Activated naive CD4-positive, alpha-beta T cell treated with anti-CD3 and anti-CD28 coated beads, Interleukin-2, amount 10 ng/mL, durations not matched to agents 7 days and 5 days (primary cell): ENCODE measurements at regions not wholly inside any gene's neighbourhood (a gene's known extent, or its start where the extent isn't known, plus 50 kb on each side); places are given as distances from the start of the nearest gene placed in this dataset.
"Not testable (repeated sequence)": the region's sequence is repeated elsewhere in the genome, so short reads cannot be mapped to it uniquely, and the experiment has no call there.

ENCODE experiments used
- CTCF ChIA-PET: fragments of 350-600 bp; sonication (Branson Sonifier 250); formaldehyde crosslinking; loops from one replicate; lab custom pipeline; 2021; ENCODE audit warnings: antibody characterized with exemption; lab: Charles Lee
- DNase-seq: peaks from one replicate; pipeline ENCODE4 v3.0.0-alpha.2; 2020
- H3K27ac Mint-ChIP-seq: one replicate; pipeline ENCODE4 v1.8.0; 2021; ENCODE audit warnings: mild to moderate bottlenecking, moderate library complexity, mixed read lengths
- H3K27me3 Mint-ChIP-seq: one replicate; pipeline ENCODE4 v1.8.0; 2021; ENCODE audit warnings: mild to moderate bottlenecking, mixed read lengths
- H3K36me3 Mint-ChIP-seq: one replicate; pipeline ENCODE4 v1.8.0; 2021; ENCODE audit warnings: mixed read lengths
- H3K4me1 Mint-ChIP-seq: one replicate; pipeline ENCODE4 v1.8.0; 2021; ENCODE audit warnings: mixed read lengths
- H3K4me3 Mint-ChIP-seq: one replicate; pipeline ENCODE4 v1.8.0; 2021; ENCODE audit warnings: mild to moderate bottlenecking, moderate library complexity, mixed read lengths
- H3K9me3 Mint-ChIP-seq: one replicate; pipeline ENCODE4 v1.8.0; 2021; ENCODE audit warnings: mixed read lengths

DNA sequence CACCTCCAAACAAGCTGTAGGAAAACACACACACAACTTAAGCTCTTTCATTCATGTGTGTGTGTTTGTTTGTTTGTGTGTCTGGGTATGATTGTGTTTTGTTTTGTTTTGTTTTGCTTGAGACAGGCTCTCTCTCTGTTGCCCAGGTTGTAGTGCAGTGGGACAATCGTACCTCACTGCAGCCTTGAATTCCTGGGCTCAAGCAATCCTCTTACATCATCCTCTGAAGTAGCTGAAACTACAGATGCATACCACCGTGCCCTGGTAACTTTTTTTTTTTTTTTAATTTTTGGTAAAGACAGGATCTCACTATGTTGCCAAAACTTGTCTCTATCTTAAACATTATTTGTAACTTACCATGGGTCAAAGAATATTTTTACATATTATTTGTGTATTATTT lies 431.7 kb downstream of the SLITRK1 start:
- H3K27ac Mint-ChIP-seq: no peak overlapping the region
- CTCF ChIA-PET: no interaction called here

DNA sequence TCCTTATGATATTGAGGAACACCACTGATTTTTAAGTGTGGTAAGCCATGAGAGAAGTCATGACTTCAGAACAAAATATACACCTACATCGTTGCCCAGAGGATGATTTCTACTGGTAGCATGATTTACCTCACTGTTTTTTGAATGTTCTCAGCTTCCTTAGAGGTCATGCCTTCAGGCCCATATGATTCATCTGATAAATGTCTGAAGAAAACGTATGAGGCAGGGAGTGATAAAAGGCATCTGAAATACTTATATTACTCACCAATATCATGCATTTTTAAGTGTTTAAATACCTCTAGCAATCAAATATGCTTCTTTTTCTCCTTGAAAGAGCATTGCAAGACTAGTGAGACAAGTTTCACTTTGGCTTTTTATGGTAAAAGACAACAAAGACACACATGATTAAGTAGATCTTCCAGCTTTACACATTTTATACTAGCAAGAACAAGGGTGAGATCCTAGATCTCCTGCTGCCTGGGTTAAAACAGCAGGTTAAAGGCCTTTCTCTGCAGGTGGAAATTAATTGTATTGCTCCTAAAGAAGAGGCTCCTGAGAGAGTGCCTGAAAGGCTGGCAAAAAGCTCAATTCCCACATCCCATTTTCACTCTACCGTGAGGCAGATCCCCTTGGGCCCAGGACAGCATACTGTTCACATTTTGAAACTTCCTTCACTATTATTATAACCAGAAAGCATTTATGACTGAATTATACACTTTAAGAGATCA lies 432.4 kb downstream of the SLITRK1 start:
- Mint-ChIP-seq H3K4me1 (no peaks in the 10 kb centered on the region), H3K36me3 (no peaks in the 10 kb centered on the region), H3K4me3 (no peak overlapping the region), H3K27me3 (no peaks in the 10 kb centered on the region), H3K27ac (no peak overlapping the region), H3K9me3 (peaks cover 4% of the 10 kb centered on the region)
- DNase-seq: no peak
- CTCF ChIA-PET: no interaction called here

More for the DNA sequence above, 431.7 kb downstream of the SLITRK1 start:
- Mint-ChIP-seq H3K4me1 (no peaks in the 10 kb centered on the region), H3K36me3 (no peaks in the 10 kb centered on the region), H3K4me3 (no peak overlapping the region), H3K27me3 (no peaks in the 10 kb centered on the region), H3K9me3 (peaks cover 4% of the 10 kb centered on the region)
- DNase-seq: no peak

DNA sequence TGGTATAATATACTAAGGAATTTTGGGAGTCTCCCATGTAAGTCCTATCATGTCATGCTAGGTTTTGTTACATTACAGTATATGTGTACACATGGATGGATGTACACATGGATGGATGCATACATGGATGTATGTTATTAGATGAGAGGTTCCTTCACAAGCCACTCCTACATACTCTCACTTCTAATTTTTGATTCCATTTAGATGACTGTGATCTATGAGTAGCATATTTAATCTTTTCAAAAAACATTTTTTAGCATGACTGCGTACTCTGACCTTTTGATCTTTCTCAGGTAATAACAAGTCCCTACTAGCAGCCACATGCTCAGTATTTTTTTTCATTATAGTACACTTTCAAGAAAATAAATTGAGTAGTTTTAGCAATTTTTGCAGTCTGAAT lies 441.8 kb downstream of the SLITRK1 start:
- Mint-ChIP-seq H3K27me3 (no peaks in the 10 kb centered on the region), H3K27ac (no peak overlapping the region), H3K36me3 (no peaks in the 10 kb centered on the region), H3K4me1 (no peaks in the 10 kb centered on the region), H3K9me3 (peaks cover 18% of the 10 kb centered on the region), H3K4me3 (no peak overlapping the region)
- DNase-seq: no peak
- CTCF ChIA-PET: no interaction called here

DNA sequence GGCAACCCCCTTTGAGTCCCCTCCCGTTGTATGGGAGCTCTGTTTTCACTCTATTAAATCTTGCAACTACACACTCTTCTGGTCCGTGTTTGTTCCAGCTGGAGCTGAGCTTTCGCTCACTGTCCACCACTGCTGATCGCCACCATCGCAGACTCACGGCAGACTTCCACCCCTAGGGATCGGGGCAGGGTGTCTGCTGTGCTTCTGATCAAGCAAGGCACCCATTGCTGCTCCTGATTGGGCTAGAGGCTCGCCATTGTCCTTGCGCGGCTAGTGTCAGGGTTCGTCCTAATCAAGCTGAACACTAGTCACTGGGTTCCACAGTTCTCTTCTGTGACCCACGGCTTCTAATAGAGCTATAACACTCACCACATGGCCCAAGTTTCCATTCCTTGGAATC lies 442.8 kb downstream of the SLITRK1 start:
- H3K27me3 Mint-ChIP-seq, H3K4me1 Mint-ChIP-seq, DNase-seq, H3K27ac Mint-ChIP-seq, H3K36me3 Mint-ChIP-seq, H3K4me3 Mint-ChIP-seq, CTCF ChIA-PET: not testable (repeated sequence)
- peaks cover 18% of the 10 kb centered on the region for H3K9me3 Mint-ChIP-seq

DNA sequence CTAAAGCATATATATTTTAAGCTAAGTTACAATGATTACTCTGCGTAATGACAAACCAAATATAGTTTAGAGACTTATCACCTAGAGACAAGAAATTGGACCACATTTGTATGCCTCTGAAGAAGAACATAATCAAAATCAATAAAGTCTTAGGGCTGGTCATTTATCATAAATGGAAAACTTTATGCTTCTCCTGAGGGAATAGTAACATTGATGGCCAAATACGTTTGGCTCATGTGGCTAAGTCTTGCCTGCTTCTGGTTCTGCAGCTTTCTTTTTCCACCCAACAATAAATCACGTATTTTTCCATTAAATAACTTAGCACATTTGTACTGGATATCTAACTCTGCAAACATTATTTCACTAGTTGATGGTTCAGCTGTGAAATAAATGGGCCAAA lies 458.4 kb downstream of the SLITRK1 start:
- no peaks in the 10 kb centered on the region for H3K4me1 Mint-ChIP-seq
- DNase-seq: no peak
- no peaks in the 10 kb centered on the region for H3K27me3 Mint-ChIP-seq
- H3K9me3 Mint-ChIP-seq: peaks cover 2% of the 10 kb centered on the region
- no peaks in the 10 kb centered on the region for H3K36me3 Mint-ChIP-seq
- H3K27ac Mint-ChIP-seq: no peak overlapping the region
- H3K4me3 Mint-ChIP-seq: no peak overlapping the region
- CTCF ChIA-PET: no interaction called here

DNA sequence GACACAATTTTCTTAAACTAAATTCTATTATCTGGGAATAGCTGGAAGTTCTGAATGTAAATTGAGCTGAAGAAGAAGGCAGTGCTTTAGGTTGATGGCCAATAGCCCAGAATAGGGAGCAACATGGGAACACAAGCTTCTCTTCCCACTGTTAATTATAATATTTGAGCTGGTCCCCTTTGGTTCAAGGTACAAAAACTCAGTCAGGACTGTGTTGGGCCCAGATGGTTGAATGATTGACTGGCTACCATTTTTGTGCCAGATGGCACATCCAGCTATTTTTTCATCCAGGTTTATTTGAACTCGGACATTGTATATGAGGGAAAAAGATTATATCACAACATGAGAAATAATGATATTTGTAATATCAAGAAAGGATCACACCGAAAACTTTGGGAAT lies 458.9 kb downstream of the SLITRK1 start:
- H3K9me3 Mint-ChIP-seq: peaks cover 2% of the 10 kb centered on the region
- no peak overlapping the region for H3K4me3 Mint-ChIP-seq
- H3K27me3 Mint-ChIP-seq: no peaks in the 10 kb centered on the region
- H3K36me3 Mint-ChIP-seq: no peaks in the 10 kb centered on the region
- H3K27ac Mint-ChIP-seq: no peak overlapping the region
- DNase-seq: no peak
- CTCF ChIA-PET: no interaction called here
- H3K4me1 Mint-ChIP-seq: no peaks in the 10 kb centered on the region

DNA sequence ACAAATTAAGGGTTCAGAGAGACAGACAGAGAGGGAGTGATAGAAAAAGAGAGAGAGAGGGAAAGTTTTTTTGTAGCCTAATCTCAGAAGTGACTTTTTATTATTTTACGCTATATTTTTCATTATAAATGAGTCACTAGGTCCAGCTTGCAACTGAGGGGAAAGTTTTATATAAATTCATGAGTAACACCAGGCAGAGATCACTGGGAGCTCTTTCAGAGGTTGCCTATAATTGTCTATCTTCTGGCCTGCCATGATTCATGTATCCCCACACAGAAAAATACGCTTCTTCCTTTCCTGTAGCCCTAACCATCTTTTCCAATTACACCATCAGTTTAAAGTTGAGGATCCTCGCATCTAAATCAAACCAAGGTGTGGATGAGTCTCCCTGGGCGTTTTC lies 467.9 kb downstream of the SLITRK1 start:
- CTCF ChIA-PET: no interaction called here
- Mint-ChIP-seq H3K4me1 (no peaks in the 10 kb centered on the region), H3K27ac (no peak overlapping the region), H3K27me3 (no peaks in the 10 kb centered on the region), H3K4me3 (no peak overlapping the region), H3K9me3 (peaks cover 6% of the 10 kb centered on the region), H3K36me3 (no peaks in the 10 kb centered on the region)
- DNase-seq: no peak

DNA sequence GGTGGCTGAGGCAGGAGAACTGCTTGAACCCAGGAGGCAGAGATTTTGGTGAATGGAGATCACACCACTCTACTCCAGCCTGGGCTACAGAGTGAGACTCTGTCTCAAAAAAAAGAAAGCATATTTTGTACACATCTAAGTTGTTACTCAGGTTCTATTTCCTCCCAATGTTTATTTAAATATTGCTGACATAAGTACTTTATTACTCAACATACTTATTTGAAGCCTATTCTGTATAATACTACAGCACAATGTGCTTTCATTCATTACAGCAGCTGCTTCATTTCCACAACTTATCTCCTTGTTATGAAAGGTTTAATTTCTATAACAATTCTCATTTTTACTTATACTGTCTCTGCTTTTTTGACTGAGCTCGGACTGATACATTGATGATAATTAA lies 495.7 kb downstream of the SLITRK1 start:
- H3K4me3 Mint-ChIP-seq: no peak overlapping the region
- H3K27ac Mint-ChIP-seq: no peak overlapping the region
- H3K27me3 Mint-ChIP-seq: no peaks in the 10 kb centered on the region
- peaks cover 4% of the 10 kb centered on the region for H3K9me3 Mint-ChIP-seq
- no peak for DNase-seq
- no peaks in the 10 kb centered on the region for H3K36me3 Mint-ChIP-seq
- H3K4me1 Mint-ChIP-seq: no peaks in the 10 kb centered on the region
- CTCF ChIA-PET: no interaction called here

DNA sequence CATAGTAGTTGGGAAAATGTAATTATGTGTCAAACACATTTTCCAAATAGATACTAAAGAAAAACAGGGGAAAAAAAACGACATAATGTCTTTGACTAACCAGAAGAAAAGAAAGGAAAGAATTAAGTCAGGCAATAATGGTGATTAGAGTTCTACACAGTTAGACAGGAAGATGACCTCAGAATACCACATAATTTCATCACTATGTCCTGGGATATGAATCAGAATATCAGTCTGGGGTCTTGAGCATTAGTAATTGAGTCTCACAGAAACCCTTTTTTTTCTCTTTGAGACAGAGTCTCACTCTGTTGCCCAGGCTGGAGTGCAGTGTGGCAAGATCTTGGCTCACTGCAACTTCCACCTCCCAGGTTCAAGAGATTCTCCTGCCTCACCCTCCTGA lies 503.4 kb downstream of the SLITRK1 start:
- Mint-ChIP-seq H3K27me3 (no peaks in the 10 kb centered on the region), H3K4me1 (no peaks in the 10 kb centered on the region), H3K27ac (no peak overlapping the region), H3K36me3 (no peaks in the 10 kb centered on the region), H3K9me3 (peaks cover 2% of the 10 kb centered on the region), H3K4me3 (no peak overlapping the region)
- DNase-seq: no peak
- CTCF ChIA-PET: no interaction called here

DNA sequence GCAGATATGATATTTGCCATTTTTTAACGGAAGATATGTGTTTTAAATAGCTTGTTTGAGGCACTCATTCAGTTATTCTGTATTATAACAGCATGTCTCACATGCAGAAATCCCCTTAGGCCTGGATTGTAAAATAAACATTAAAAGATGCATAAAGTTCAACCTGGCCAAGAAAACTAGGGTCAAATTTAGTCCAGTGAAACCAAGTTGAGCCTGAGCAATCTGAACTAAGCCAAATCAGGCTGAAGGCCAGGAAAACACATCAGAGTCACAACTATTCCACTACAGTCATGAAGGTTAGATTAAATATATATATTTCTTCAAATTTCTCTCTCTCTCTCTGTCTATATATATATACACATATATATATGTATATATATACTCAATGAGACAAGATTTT lies 504.8 kb downstream of the SLITRK1 start:
- H3K4me3 Mint-ChIP-seq: no peak overlapping the region
- H3K27ac Mint-ChIP-seq: no peak overlapping the region
- H3K4me1 Mint-ChIP-seq: no peaks in the 10 kb centered on the region
- CTCF ChIA-PET: no interaction called here
- no peak for DNase-seq
- no peaks in the 10 kb centered on the region for H3K27me3 Mint-ChIP-seq
- no peaks in the 10 kb centered on the region for H3K36me3 Mint-ChIP-seq
- H3K9me3 Mint-ChIP-seq: peaks cover 7% of the 10 kb centered on the region

DNA sequence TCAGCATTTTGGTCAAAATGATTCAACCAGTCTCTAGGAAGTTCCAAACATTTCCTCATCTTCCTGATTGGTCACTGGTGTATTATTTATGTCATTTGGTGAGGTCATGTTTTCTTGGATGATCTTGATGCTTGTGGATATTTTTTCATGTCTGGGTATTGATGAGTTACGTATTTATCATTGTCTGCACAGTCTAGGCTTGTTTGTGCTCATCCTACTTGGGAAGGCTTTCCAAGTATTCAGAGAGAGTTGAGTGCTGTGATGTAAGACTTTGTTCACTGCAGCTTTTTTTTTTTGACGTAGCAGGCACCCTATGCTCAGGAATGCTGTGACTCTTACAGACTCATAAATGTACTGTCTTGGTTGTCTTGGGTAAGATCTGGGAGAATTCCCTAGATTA lies 509.5 kb downstream of the SLITRK1 start:
- Mint-ChIP-seq H3K27ac (no peak overlapping the region), H3K4me1 (no peaks in the 10 kb centered on the region), H3K4me3 (no peak overlapping the region), H3K27me3 (no peaks in the 10 kb centered on the region), H3K9me3 (peaks cover 16% of the 10 kb centered on the region), H3K36me3 (no peaks in the 10 kb centered on the region)
- no peak for DNase-seq
- CTCF ChIA-PET: no interaction called here

DNA sequence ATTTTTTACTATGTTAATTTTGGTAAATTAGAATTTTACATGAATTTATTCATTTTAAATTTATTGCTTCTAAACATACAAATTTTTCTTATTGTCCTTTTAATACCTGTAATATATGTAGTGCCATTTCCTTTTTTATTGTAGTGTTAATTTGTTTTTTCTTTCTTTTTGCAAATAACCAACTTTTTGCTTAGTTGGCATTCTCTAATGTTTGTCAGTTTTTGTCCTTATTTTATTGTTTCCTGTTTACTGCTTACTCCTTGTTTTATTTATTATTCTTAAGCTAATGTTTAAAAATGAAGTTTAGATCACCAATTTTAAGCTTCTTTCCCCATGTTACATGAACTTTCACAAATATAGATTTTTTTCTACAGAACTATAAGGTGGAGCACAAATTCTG lies 516.6 kb downstream of the SLITRK1 start:
- H3K4me3 Mint-ChIP-seq: no peak overlapping the region
- no peaks in the 10 kb centered on the region for H3K4me1 Mint-ChIP-seq
- DNase-seq: no peak
- H3K27ac Mint-ChIP-seq: no peak overlapping the region
- H3K36me3 Mint-ChIP-seq: no peaks in the 10 kb centered on the region
- no peaks in the 10 kb centered on the region for H3K27me3 Mint-ChIP-seq
- CTCF ChIA-PET: no interaction called here
- peaks cover 6% of the 10 kb centered on the region for H3K9me3 Mint-ChIP-seq

DNA sequence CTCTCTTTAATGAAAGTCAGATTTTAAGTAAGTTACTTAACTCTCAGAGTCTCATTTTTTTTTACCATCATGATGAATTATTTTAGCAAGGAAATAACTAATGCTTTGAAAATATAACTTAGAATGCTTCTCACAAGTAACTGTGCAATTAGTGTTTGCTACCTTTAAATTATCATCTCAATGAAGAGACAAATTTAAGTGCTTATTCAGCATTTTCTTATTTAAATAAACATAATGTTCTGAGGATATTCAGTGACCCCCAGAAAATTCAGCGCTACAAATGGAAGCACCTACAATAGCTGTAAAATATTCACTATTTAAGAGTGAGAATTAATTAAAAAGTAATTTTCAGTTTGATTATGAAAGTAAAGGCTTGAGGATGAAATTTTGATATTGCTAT lies 527.2 kb downstream of the SLITRK1 start:
- Mint-ChIP-seq H3K36me3 (no peaks in the 10 kb centered on the region), H3K4me1 (no peaks in the 10 kb centered on the region), H3K27me3 (no peaks in the 10 kb centered on the region), H3K9me3 (no peaks in the 10 kb centered on the region), H3K4me3 (no peak overlapping the region), H3K27ac (no peak overlapping the region)
- no peak for DNase-seq
- CTCF ChIA-PET: no interaction called here

DNA sequence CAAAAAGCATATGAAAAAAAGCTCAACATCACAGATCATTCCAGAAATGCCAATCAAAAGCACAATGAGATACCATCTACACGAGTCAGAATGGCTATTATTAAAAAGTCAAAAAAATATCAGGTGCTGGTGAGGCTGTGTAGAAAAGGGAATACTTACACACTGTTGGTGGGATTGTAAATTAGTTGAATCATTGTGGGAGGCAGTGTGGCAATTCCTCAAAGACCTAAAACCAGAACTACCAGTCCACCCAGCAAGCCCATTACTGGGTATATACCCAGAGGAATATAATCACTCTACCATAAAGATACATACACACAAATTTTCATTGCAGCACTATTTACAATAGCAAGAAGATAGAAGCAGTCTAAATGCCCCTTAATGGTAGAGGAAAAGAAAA lies 529.9 kb downstream of the SLITRK1 start:
- no peaks in the 10 kb centered on the region for H3K4me1 Mint-ChIP-seq
- CTCF ChIA-PET: no interaction called here
- H3K9me3 Mint-ChIP-seq: no peaks in the 10 kb centered on the region
- H3K27me3 Mint-ChIP-seq: no peaks in the 10 kb centered on the region
- H3K27ac Mint-ChIP-seq: no peak overlapping the region
- DNase-seq: no peak
- H3K4me3 Mint-ChIP-seq: no peak overlapping the region
- H3K36me3 Mint-ChIP-seq: no peaks in the 10 kb centered on the region

DNA sequence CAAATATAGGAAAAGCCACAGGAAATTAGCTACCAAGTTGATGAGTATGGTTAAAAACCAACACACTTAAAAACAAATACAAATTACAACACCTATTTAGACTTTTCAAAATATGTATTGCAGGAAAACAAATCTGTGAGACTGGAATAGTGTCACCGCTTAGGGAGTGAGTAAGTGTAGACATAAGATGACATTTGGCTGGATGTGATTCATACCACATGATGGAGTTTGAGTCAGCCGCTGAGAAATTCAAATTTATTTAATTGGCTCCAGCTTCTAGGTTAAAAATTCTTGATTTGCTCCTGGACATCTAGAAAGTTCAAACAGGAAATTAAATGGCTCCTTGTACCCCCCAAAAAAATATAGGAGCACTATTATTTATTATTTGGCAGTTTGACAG lies 531.7 kb downstream of the SLITRK1 start:
- CTCF ChIA-PET: interaction anchor here (0.6 kb wide), 1 partner anchor 1837 kb away, joined by 3 read pairs; no protein-coding TSS in a partner anchor
- no peaks in the 10 kb centered on the region for H3K36me3 Mint-ChIP-seq
- no peaks in the 10 kb centered on the region for H3K27me3 Mint-ChIP-seq
- no peak for DNase-seq
- no peaks in the 10 kb centered on the region for H3K4me1 Mint-ChIP-seq
- no peak overlapping the region for H3K4me3 Mint-ChIP-seq
- peaks cover 3% of the 10 kb centered on the region for H3K9me3 Mint-ChIP-seq
- no peak overlapping the region for H3K27ac Mint-ChIP-seq

DNA sequence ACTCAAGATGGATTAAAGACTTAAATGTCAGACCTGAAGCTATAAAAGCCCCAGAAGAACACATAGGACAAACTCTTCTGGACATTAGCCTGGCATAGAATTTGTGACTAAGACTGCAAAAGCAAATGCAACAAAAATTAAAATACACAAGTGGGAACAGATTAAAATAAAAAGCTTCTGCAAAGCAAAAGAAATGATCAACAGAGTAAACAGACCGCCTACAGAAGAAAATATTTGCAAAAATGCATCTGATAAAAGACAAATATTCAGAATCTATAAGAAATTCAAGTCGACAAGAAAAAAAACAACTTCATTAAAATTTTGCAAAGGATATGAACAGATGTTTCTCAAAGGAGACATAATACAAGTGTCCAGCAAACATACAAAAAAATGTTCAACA lies 537.8 kb downstream of the SLITRK1 start:
- Mint-ChIP-seq H3K36me3 (no peaks in the 10 kb centered on the region), H3K9me3 (peaks cover 8% of the 10 kb centered on the region), H3K4me1 (no peaks in the 10 kb centered on the region), H3K27me3 (no peaks in the 10 kb centered on the region), H3K27ac (no peak overlapping the region), H3K4me3 (no peak overlapping the region)
- DNase-seq: no peak
- CTCF ChIA-PET: no interaction called here
